Large intestine (tissue), 3 donors: ENCODE measurements at regions not wholly inside any gene's neighbourhood (a gene's known extent, or its start where the extent isn't known, plus 50 kb on each side); places are given as distances from the start of the nearest gene placed in this dataset.

Source experiments
- DNase-seq, 2 donors: peaks; one replicate each; pipeline versions ENCODE4 v3.0.0 to v3.0.0-alpha.2; 2013
- H3K27ac ChIP-seq: one replicate; pipeline ENCODE4 v1.5.1; 2013; ENCODE audit warnings: low read length
- H3K27me3 ChIP-seq: 2 replicates; pipeline ENCODE4 v1.6.1; 2013; ENCODE audit warnings: low read length; ENCODE audit not compliant: control insufficient read depth, insufficient read depth
- H3K36me3 ChIP-seq: 2 replicates; pipeline ENCODE4 v1.6.1; 2013; ENCODE audit warnings: low read length; ENCODE audit not compliant: control insufficient read depth, insufficient read depth
- H3K4me1 ChIP-seq: one replicate; pipeline ENCODE4 v1.6.1; 2013; ENCODE audit warnings: low read length; ENCODE audit not compliant: control insufficient read depth, insufficient read depth
- H3K4me3 ChIP-seq: one replicate; pipeline ENCODE4 v1.5.1; 2013; ENCODE audit warnings: low read length
- H3K9me3 ChIP-seq: one replicate; pipeline ENCODE4 v1.6.1; 2013; ENCODE audit warnings: mild to moderate bottlenecking, low read depth, low read length, moderate library complexity; ENCODE audit not compliant: control insufficient read depth
- WGBS: methylation state at CpG from one replicate; pipeline ENCODE4 v1.1.5; 2013; ENCODE audit warnings: low lambda C conversion rate; ENCODE audit not compliant: insufficient coverage; 5-methylcytosine and 5-hydroxymethylcytosine counted together

GRCh38 chr6:93567164-93567563 is 147.8 kb upstream of the EPHA7 start:
- H3K4me3 ChIP-seq = no peak overlapping the region
- H3K4me1 ChIP-seq = no peaks in the 10 kb centered on the region
- H3K27ac ChIP-seq = no peak overlapping the region
- no peaks in the 10 kb centered on the region for H3K36me3 ChIP-seq
- DNase-seq = no peak
- no CpG with 5 or more reads among the region's 5 CpGs for WGBS
- H3K27me3 ChIP-seq = no peaks in the 10 kb centered on the region
- H3K9me3 ChIP-seq = no peaks in the 10 kb centered on the region

GRCh38 chr6:93566285-93566684 is 146.9 kb upstream of the EPHA7 start:
- no peak overlapping the region for H3K27ac ChIP-seq
- 90% methylated on average over 6 of the region's 8 CpGs for WGBS
- H3K36me3 ChIP-seq = no peaks in the 10 kb centered on the region
- H3K4me1 ChIP-seq = no peaks in the 10 kb centered on the region
- no peak for DNase-seq
- no peaks in the 10 kb centered on the region for H3K9me3 ChIP-seq
- no peak overlapping the region for H3K4me3 ChIP-seq
- no peaks in the 10 kb centered on the region for H3K27me3 ChIP-seq

DNA sequence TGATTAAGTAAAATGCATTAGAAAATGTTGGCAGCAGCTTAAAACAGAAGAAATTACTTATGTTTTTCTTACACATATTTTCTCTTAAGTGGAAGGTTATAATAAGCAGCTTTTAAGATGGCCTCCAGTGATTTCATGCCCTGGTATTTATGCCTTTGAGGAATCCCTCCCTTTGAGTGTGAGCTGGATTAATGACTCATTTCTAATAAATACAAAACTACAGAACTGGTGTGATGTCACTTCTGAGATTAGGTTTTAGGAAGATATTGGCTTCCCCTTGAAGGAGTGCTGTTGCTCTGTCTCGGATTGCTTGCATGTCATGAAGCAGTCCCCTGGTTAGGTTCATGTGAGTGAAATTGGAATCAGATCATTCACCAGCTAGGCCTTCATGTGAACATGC is 143.2 kb upstream of the EPHA7 start:
- Histone ChIP-seq H3K36me3 (no peaks in the 10 kb centered on the region), H3K4me3 (no peak overlapping the region), H3K4me1 (no peaks in the 10 kb centered on the region), H3K27ac (no peak overlapping the region), H3K27me3 (no peaks in the 10 kb centered on the region), H3K9me3 (no peaks in the 10 kb centered on the region)
- DNase-seq = no peak
- no CpG with 5 or more reads among the region's 1 CpG for WGBS

- H3K27me3 ChIP-seq = no peaks in the 10 kb centered on the region
- WGBS = no CpG with 5 or more reads among the region's 3 CpGs
- H3K27ac ChIP-seq = no peak overlapping the region
- no peak for DNase-seq
- H3K4me1 ChIP-seq = no peaks in the 10 kb centered on the region
- no peaks in the 10 kb centered on the region for H3K9me3 ChIP-seq
- no peaks in the 10 kb centered on the region for H3K36me3 ChIP-seq
- H3K4me3 ChIP-seq = no peak overlapping the region
These were observed 135.9 kb upstream of the EPHA7 start for GRCh38 chr6:93555292-93555691.

GRCh38 chr6:93554018-93554417 is 134.7 kb upstream of the EPHA7 start:
- Histone ChIP-seq H3K27ac (no peak overlapping the region), H3K4me3 (no peak overlapping the region), H3K36me3 (no peaks in the 10 kb centered on the region), H3K9me3 (no peaks in the 10 kb centered on the region), H3K4me1 (no peaks in the 10 kb centered on the region), H3K27me3 (no peaks in the 10 kb centered on the region)
- WGBS = 94% methylated on average over 2 of the region's 2 CpGs
- no peak for DNase-seq

DNA sequence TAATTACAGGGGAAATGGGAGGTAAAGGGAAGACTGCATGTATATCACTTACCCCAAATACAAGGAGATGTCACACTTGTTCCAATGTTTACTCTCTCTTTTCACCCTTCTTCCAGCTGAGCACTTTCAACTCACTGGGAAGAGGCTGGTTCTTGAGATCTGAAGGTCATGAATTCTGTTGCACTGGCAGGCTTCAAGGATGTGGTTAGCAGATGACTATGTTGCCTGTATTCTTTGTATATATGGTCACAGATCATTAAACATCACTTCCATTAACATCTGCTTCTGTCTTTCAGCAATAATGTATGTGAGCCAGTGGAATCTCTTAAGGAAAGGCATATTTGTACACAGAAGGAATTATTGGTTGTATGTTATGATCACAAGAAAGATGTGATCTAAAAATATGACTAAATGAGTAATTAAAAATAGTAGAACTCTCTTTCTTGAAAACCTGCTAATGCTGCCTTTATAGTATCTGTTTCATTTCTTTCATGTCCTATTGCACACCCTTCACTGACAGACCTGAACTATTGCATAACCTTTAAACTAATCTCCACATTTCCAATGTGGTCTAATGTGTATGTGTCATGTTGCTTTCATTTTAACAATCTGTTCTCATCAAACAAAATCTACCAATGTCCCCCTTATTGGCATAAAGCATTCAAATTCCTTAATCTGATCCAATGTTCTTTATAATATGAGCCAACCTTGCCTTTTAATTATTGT is 131.4 kb upstream of the EPHA7 start:
- DNase-seq = no peak
- H3K27ac ChIP-seq = no peak overlapping the region
- H3K4me1 ChIP-seq = no peaks in the 10 kb centered on the region
- no peak overlapping the region for H3K4me3 ChIP-seq
- H3K36me3 ChIP-seq = no peaks in the 10 kb centered on the region
- H3K9me3 ChIP-seq = no peaks in the 10 kb centered on the region
- no peaks in the 10 kb centered on the region for H3K27me3 ChIP-seq

DNA sequence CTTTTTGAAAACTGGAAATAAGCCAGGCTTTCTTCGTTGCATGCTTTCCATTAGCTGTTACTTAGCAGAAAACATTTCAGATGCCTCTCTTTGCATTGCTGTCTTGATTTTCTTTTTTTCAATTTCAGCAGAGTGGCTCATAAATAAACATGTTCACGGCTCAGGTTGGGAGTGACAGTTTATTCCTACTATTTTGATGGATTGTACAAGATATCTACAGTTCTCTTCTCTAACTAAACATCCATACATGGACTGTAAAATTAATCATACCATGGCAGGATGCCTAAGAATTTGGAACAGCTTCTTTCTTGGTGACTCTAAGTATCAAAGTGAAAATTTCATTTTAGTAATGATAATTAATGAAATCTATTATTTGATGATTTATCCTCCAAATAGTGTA is 130.5 kb upstream of the EPHA7 start:
- H3K4me1 ChIP-seq = no peaks in the 10 kb centered on the region

DNA sequence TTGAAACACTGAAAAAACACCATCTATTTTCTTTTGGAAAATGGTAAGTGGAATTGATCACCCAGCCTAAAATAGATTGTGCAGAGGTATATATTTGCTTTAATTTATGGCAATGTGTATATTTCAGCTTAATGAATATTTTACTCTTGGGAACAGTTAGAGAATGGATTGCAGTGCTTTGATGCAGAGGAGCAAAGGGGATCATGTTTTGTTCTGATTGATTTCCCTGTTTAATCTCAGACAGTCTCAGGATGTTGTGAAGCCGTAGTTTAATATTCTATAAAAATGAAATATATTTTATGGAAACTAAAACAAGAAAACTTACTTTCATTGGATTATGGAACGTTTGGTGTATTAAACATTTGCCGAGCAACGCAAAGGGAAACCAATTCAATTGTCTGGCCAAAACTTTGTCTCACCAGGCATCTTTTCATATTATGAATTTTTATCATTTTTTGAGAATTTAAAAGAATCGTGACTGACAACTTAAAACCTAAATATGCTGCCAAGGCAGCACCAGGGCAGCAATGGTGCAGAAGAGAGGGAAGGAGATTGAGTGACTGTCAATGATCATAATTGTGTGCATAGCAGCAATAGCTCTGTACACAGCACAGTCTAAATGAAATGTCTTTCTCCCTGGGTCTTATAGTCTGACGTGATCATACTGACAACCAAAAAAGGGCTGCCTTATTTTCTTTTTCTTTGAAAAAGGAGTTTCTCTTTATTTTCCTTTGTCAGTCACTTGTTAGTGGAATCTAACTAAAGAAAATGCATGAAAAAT is 105.5 kb upstream of the EPHA7 start:
- Histone ChIP-seq H3K4me1 (no peaks in the 10 kb centered on the region), H3K9me3 (no peaks in the 10 kb centered on the region), H3K27me3 (no peaks in the 10 kb centered on the region), H3K36me3 (no peaks in the 10 kb centered on the region), H3K4me3 (no peak overlapping the region), H3K27ac (no peak overlapping the region)
- WGBS = 92% methylated on average over 5 of the region's 6 CpGs
- no peak for DNase-seq

More for the DNA sequence above, 130.5 kb upstream of the EPHA7 start:
- no peak overlapping the region for H3K4me3 ChIP-seq
- DNase-seq = no peak
- 63% methylated on average over 2 of the region's 2 CpGs for WGBS
- H3K9me3 ChIP-seq = no peaks in the 10 kb centered on the region
- H3K36me3 ChIP-seq = no peaks in the 10 kb centered on the region
- no peaks in the 10 kb centered on the region for H3K27me3 ChIP-seq
- H3K27ac ChIP-seq = no peak overlapping the region

DNA sequence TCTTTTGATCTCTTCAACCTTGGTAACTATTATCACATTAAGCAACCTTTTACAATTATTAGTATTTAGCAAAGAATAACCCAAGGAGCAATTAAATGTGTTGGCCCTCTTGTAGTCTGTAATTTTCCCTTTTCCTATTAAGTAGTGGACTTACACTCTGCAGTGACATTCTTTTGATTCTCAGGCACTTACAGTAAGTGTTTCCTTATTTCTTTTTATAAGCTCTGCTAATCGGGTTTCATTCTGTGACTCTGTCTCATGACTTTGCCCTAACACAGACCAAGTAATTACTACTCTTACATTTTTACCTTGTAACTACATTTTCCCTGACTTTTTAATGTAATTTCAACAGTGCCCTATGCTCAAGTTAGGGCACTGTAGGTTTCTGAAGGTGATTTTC is 104.0 kb upstream of the EPHA7 start:
- H3K27ac ChIP-seq = no peak overlapping the region
- no peaks in the 10 kb centered on the region for H3K4me1 ChIP-seq
- no peaks in the 10 kb centered on the region for H3K27me3 ChIP-seq
- no peak for DNase-seq
- H3K9me3 ChIP-seq = no peaks in the 10 kb centered on the region
- 63% methylated on average over 1 of the region's 1 CpG for WGBS
- no peak overlapping the region for H3K4me3 ChIP-seq
- H3K36me3 ChIP-seq = no peaks in the 10 kb centered on the region

GRCh38 chr6:93516441-93516840 is 97.1 kb upstream of the EPHA7 start:
- no peaks in the 10 kb centered on the region for H3K4me1 ChIP-seq
- 100% methylated on average over 1 of the region's 2 CpGs for WGBS
- DNase-seq = no peak

GRCh38 chr6:93515736-93516135 is 96.4 kb upstream of the EPHA7 start:
- no CpG with 5 or more reads among the region's 2 CpGs for WGBS
- no peak for DNase-seq
- Histone ChIP-seq H3K4me3 (no peak overlapping the region), H3K4me1 (no peaks in the 10 kb centered on the region), H3K9me3 (no peaks in the 10 kb centered on the region), H3K36me3 (no peaks in the 10 kb centered on the region), H3K27me3 (no peaks in the 10 kb centered on the region), H3K27ac (no peak overlapping the region)

More at GRCh38 chr6:93516441-93516840, 97.1 kb upstream of the EPHA7 start:
- no peak overlapping the region for H3K27ac ChIP-seq
- no peak overlapping the region for H3K4me3 ChIP-seq
- no peaks in the 10 kb centered on the region for H3K36me3 ChIP-seq
- H3K9me3 ChIP-seq = no peaks in the 10 kb centered on the region
- no peaks in the 10 kb centered on the region for H3K27me3 ChIP-seq
